WERI-Rb-1 (cell line): ENCODE measurements at regions not wholly inside any gene's neighbourhood (a gene's known extent, or its start where the extent isn't known, plus 50 kb on each side); places are given as distances from the start of the nearest gene placed in this dataset.

Experiments
- DNase-seq: peaks from one replicate; pipeline ENCODE4 v3.0.0-alpha.2; 2020
- H3K27ac ChIP-seq: fragments of 250-450 bp; sonication (Bioruptor Pico); 2 replicates; pipeline ENCODE4 v1.5.1; 2020; ENCODE audit warnings: mild to moderate bottlenecking, moderate library complexity
- H3K27me3 ChIP-seq: fragments of 250-450 bp; sonication (Bioruptor Pico); 2 replicates; pipeline ENCODE4 v1.5.1; 2021; ENCODE audit warnings: mild to moderate bottlenecking, low read depth, moderate library complexity; ENCODE audit not compliant: insufficient read depth, severe bottlenecking
- H3K36me3 ChIP-seq: fragments of 250-450 bp; sonication (Bioruptor Pico); 2 replicates; pipeline ENCODE4 v1.5.1; 2020; ENCODE audit warnings: mild to moderate bottlenecking, moderate library complexity
- H3K4me3 ChIP-seq: 2 replicates; pipeline ENCODE4 v1.5.1; 2011; ENCODE audit warnings: low read depth, mild to moderate bottlenecking, control low read depth, low read length
- H3K9me3 ChIP-seq: fragments of 250-450 bp; sonication (Bioruptor Pico); 2 replicates; pipeline ENCODE4 v1.5.1; 2021; ENCODE audit warnings: mild to moderate bottlenecking, moderate library complexity; ENCODE audit not compliant: severe bottlenecking
- TF ChIP-seq, protein P1 (sequence below): IDR thresholded peaks from 2 replicates; pipeline ENCODE4 v1.5.1; 2011; ENCODE audit warnings: low read depth, mild to moderate bottlenecking, control low read depth, inconsistent platforms, low read length

DNA sequence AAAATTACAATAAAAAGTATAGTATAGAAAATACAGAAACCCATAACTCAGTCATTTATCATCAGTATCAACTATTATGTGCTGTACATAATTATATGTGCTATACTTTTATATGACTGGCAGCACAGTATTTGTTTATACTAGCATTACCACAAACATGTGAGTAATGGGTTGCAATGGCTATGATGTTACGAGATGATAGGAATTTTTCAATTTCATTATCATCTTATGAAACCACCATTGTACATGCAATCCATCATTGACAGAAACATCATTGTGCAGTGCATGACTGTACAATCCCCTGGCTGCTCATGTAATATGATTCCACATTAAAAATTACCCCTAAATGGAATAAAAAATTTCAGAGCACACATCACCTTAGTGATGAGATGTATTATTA is 55.7 kb upstream of the TMEM229A start:
- Histone ChIP-seq H3K9me3 (peaks cover 2% of the 10 kb centered on the region), H3K4me3 (no peak overlapping the region), H3K27ac (no peak overlapping the region), H3K36me3 (no peaks in the 10 kb centered on the region), H3K27me3 (no peaks in the 10 kb centered on the region)
- TF ChIP-seq, protein P1, sequence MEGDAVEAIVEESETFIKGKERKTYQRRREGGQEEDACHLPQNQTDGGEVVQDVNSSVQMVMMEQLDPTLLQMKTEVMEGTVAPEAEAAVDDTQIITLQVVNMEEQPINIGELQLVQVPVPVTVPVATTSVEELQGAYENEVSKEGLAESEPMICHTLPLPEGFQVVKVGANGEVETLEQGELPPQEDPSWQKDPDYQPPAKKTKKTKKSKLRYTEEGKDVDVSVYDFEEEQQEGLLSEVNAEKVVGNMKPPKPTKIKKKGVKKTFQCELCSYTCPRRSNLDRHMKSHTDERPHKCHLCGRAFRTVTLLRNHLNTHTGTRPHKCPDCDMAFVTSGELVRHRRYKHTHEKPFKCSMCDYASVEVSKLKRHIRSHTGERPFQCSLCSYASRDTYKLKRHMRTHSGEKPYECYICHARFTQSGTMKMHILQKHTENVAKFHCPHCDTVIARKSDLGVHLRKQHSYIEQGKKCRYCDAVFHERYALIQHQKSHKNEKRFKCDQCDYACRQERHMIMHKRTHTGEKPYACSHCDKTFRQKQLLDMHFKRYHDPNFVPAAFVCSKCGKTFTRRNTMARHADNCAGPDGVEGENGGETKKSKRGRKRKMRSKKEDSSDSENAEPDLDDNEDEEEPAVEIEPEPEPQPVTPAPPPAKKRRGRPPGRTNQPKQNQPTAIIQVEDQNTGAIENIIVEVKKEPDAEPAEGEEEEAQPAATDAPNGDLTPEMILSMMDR = no peak
- no peak for DNase-seq

DNA sequence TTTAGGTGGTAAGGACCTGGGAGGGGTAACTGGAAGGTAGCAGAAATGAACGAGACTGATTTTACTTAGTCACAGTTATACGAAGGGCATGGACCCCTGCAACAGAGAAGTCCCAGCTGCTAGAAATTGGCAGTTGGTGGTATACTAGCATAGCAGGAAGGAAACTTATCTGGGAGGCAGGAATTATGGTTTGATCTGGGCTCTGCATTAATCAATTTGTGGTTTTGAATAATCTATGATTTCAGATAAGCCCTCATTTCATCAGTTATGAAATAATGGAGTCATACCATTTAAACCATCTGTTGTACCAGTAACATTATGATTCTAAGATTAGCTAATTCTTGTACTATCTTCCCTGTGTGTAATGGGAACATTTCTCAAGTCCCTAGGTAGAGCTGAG is 54.0 kb upstream of the TMEM229A start:
- peaks cover 2% of the 10 kb centered on the region for H3K9me3 ChIP-seq
- no peak for DNase-seq
- no peaks in the 10 kb centered on the region for H3K27me3 ChIP-seq
- H3K4me3 ChIP-seq = no peak overlapping the region
- TF ChIP-seq, protein P1 = no peak
- H3K36me3 ChIP-seq = no peaks in the 10 kb centered on the region
- H3K27ac ChIP-seq = no peak overlapping the region

DNA sequence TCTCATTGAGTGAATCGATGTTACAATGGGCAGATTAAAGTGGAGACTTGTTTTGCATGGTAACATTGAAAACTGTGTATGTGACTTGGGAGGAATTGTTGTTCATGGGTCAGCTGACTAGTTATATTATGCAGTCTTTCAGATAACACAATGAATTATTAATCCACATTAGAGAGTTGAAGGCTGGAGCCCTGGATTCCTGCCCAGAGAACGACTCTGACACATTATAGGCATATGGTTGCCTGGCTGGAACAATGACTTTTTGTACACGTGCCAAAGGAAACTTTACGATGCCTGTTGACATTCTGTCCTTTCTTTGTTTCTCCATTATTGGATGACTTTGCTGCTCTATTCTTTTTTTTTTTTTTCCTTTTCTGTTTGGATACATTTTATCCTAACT is 52.3 kb upstream of the TMEM229A start:
- Histone ChIP-seq H3K36me3 (no peaks in the 10 kb centered on the region), H3K4me3 (no peak overlapping the region), H3K9me3 (peaks cover 2% of the 10 kb centered on the region), H3K27ac (no peak overlapping the region), H3K27me3 (no peaks in the 10 kb centered on the region)
- no peak for DNase-seq
- TF ChIP-seq, protein P1 = no peak

DNA sequence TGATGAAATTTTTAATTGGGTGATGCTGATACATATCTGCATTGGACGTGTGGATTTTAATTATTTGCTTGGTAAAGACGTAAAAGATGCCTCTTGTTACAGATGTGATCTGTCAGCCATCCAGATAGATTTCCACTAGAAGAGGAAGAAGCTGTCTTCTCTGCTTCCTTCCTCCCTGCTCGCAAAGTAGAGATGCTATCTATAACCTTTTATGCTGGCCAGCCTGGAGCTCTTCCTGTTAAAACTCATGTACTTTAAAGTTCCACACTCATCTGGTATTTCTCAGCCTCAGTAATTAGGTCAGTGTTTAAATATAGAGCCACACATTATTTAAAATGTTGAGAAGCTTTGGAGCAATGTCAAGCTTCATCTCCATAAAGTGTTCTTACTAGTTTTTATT is 51.2 kb upstream of the TMEM229A start:
- H3K4me3 ChIP-seq = no peak overlapping the region
- H3K9me3 ChIP-seq = no peaks in the 10 kb centered on the region
- no peak for DNase-seq
- no peaks in the 10 kb centered on the region for H3K36me3 ChIP-seq
- H3K27me3 ChIP-seq = no peaks in the 10 kb centered on the region
- H3K27ac ChIP-seq = no peak overlapping the region
- TF ChIP-seq, protein P1 = no peak
